Femur (tissue), 1 donor: ENCODE measurements at regions not wholly inside any gene's neighbourhood (a gene's known extent, or its start where the extent isn't known, plus 50 kb on each side); places are given as distances from the start of the nearest gene placed in this dataset.

Experiments used
- DNase-seq: peaks from one replicate; pipeline ENCODE4 v3.0.0-alpha.2; 2017

DNA sequence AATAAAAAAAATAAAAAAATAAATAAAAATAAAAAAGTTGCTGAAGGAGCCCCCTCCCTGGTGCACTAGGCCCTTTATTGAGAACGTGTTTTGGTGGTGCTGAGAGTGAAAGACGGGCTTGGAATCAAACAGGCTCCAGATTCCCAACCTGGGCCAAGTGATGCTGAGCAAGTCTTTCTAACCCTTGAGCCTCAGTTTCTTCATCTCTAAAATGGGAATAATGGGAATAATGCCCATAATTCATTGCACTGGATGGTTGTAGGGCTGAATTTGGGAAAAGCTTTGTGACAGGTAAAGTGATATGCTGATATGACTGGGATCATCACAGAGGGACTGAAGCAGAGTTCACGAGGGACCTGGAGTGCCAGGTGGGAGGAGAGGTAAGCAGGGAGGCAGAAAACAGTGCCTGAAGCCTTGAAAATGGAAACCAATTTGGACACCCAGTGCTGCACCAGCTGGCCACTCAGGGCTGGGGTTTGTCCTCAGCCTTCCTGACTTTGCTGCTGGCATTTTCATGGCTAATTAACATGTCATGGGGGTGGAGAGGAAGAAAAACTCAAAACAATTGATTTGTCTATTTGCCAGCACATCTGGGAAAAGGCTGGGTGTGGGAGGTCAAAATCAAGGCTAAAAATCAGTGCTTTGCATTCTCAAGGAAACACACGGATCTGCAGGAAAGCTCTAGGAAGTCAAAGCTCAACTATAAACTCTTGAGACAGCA is 241.3 kb downstream of the LOXHD1 start:
- DNase-seq = no peak

- no peak for DNase-seq
These were observed 240.0 kb downstream of the LOXHD1 start for GRCh38 chr18:46416706-46417638.

DNA sequence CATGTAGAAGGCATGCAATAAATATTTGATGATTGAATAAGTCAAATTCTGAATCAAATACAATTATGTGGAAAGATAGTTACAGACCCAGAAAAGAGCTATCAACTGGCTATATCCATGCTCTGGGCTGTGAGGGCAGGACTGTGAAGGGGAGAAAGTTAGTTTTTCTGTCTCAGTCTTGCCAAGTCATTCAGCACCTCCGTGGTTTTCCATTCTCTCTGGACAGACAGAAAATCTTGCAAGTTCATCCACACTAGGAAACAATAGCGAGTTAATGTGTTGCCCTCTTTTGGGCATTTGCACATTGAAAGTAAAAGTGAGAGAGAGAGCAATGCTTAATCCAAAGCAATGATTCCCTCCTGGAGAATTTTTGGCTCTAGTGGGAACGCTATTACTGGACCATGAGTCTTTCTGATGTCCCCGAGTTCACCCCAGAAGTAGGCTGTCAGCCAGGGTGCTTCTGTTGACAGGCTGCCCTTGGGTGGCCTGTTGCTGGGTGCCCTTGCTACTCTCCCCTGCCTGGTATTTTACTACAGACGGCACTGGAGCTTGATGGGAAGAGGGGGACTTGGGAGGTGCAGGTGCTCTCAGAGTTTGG is 238.3 kb downstream of the LOXHD1 start:
- peak; percentile 15 for DNase-seq

DNA sequence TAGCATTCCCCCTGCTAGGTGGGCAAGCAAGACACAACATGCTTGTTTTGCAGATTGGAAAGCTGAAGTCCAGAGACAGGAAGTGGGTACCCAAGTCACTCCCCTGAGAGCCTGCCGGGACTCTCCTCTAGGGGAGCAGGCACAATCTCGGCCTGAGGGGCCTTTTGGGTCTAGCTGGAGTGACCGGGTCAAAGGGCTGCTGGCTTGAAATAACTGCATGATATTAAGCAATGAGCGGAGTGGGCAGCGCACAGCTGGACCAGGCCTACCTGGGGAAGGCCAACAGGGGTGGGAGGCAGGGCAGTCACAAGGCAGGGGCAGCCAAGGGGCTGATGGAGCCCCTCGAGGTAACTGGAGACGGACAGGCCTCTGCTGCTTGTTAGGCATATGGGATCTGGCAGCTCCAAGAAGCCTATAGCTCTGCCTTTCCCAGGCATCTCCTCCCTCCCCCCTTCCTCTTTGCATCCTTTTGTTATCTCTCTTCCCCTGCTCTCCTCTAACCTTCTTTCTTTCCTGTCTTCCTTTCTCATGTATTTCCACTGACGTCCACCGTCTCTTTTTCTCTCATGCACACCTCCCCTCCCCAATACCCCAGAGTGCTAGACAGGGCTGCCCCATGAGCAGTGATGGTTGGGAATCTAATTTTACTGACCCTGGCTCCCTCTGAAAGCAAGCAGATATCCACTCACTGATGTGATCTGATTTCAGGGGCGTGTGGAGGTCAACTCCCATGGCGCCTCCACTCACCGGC is 237.5 kb downstream of the LOXHD1 start:
- peak; percentile 10 for DNase-seq

DNA sequence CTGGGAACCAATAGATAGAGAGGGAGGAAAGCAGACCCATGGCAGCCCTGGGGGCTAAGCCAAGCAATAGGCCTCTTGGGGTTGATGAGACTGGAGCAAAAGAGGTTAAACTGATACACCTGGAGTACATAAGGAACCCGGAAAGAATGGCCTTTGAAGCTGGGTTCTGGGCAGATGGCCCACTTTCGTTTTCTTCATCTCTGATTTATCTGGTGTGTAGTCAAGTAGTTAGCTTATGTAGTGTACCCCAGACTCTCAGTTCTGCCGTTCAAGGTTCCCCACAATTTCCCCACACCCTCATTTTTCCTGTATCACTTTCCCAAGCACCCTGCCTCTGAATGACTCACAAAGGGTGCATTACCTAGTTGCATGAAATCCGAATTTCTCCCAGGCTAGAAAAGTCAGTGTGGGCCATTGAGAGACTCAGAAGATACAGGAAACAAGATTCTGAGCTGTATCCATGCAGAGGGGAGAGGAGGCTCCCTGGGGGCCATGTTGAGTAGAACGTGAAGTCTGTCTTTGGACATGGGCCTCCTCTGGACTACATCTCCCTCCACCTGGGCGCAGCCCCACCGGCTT is 235.0 kb downstream of the LOXHD1 start:
- DNase-seq = no peak

DNA sequence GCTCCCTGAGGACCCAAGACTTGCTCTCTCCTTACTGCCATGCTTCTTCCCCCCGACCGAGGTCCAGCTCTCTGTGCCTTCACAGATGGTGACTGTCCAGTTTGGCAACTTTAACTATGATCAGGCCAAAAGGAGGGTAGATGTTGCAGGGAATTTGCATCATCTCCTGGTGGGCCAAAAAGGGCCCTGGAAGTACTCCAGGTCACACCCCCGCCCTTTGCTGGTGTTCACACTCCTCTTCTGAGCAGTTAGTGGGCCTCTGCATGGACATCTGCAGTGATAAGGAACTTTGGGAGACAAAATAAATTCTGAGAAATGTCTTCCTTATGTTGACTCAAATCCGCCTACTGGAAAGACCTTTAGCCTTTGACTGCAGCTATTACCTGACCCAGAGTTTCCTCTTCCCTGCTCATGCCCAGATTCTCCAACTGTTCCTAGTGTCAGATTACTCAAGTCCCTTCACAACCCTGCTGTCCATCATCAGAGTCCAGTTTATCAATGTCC is 234.4 kb downstream of the LOXHD1 start:
- no peak for DNase-seq

- DNase-seq = no peak
These were observed 233.7 kb downstream of the LOXHD1 start for GRCh38 chr18:46423226-46423805.

DNA sequence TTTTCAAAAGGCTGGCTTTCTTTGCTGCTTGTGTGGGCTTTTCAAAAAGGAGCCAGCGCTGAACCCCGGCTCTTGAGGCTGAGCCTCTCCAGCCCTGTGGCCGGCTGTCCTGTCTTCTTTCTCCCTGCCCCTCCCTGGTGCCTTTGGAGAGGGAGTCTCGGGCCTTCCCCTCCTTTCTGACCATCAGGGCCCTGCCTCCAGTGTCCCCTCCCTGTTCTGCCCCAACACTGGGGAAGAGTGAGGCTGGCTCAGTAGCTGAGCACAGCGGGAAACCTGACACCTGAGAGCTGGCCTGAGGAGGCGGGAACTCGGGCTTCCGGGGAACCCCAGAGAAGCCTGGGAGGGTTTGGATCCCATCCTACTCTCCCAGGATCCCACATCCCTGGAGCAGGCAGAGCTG is 232.1 kb downstream of the LOXHD1 start:
- DNase-seq = no peak

DNA sequence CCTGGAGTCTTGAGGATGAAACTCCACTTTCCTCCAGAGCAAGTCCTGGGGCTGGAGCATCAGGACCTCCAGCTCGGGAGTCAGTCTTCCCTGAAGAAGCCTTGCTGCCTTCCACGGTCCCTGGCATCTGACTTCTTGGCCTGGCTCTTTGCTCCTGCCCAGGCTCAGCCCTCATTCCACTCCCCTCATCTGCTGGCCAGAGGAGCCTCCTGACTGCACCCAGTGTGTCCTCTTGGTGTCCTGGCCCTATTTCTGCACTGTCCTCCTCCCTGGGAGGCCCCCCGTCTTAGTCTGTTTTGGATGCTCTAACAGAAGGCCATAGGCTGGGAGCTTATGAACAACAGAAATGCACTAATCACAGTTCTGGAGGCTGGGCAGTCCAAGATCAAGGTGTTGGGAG is 231.5 kb downstream of the LOXHD1 start:
- DNase-seq = no peak

DNA sequence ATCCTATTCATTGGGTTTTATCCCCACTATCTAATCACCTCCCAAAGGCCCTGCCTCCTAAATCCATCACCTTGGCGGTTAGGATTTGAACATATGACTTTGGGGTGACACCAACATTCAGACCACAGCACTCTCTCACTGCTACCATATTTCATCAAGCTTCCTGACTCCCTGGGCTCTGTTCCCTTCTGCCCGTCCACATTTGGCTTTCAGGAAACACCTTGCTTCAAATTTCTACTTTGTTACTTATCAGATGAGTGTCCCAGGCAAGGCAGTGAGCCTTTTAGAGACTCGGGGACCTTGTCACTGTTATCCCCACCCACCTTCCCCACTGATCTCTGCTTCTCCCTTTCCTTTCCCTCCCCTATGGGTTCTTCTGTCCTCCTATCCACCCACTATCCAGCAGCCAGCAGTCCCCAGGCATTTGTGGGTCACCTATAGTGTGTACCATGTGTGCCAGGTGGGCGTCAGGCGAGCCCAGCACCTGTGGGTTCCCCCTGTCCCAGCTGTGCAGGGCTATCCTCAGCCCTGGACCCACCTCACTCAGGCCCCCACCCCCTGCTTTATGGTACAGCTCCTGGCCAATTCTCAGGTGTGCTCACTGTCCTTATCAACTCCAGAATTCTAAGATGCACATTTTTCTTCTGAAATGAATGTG is 230.9 kb downstream of the LOXHD1 start:
- no peak for DNase-seq

GRCh38 chr18:46426679-46427047 is 230.4 kb downstream of the LOXHD1 start:
- no peak for DNase-seq
